ENCODE measurements at regions not wholly inside any gene's neighbourhood (a gene's known extent, or its start where the extent isn't known, plus 50 kb on each side); places are given as distances from the start of the nearest gene placed in this dataset.

DNA sequence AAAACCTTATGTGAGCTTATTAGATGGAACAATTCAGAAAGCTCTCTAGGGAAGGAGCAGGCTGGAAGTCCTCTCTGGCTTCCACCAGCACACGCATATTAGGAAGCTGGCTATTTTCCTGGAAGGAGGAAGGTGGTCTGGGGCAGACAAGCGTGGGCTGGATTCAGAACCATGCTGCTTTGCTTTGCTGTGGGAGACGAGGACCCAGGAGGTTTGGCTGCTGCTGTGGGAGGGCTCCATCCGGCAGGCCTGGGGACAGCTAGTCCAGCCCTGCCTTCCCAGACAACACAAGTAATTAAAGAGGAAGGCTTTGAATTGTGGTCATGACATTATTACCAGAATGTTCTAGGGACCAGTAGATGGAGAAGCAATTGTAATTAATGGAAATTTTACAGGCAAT, 238.8 kb upstream of the MYT1L start:
- in situ Hi-C loops (cut with HindIII; ENCODE audit: low sequenced_read_pairs): no loop called here
- TF ChIP-seq, protein P1, sequence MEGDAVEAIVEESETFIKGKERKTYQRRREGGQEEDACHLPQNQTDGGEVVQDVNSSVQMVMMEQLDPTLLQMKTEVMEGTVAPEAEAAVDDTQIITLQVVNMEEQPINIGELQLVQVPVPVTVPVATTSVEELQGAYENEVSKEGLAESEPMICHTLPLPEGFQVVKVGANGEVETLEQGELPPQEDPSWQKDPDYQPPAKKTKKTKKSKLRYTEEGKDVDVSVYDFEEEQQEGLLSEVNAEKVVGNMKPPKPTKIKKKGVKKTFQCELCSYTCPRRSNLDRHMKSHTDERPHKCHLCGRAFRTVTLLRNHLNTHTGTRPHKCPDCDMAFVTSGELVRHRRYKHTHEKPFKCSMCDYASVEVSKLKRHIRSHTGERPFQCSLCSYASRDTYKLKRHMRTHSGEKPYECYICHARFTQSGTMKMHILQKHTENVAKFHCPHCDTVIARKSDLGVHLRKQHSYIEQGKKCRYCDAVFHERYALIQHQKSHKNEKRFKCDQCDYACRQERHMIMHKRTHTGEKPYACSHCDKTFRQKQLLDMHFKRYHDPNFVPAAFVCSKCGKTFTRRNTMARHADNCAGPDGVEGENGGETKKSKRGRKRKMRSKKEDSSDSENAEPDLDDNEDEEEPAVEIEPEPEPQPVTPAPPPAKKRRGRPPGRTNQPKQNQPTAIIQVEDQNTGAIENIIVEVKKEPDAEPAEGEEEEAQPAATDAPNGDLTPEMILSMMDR (IDR thresholded peaks at IDR 0.05; ENCODE audit: low read depth, low read length, missing control alignments): no peak
- H3K4me3 ChIP-seq (ENCODE audit: low read depth, low read length): no peak overlapping the region
- DNase-seq (ENCODE audit: low read depth): no peak

DNA sequence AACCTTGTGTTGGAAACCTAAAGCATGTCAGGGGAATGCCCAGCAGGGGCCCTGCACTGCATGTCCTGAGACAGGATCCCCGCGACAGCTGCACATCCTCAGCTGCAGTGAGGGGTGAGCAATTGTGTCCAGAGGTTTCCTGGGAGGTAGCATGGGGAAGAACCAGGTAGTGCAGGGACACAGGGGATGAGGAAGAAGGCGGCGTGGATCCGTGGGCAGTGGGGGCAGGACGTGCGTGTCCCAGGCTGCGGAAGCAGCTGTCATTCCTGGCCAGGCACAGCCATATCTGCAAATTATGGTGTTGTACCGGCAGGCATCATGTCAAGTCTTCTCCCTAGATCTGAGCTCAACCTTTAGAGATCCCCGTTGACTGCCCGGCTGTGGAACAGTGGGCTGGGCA, 238.2 kb upstream of the MYT1L start:
- in situ Hi-C loops (cut with HindIII; ENCODE audit: low sequenced_read_pairs): no loop called here
- DNase-seq (ENCODE audit: low read depth): no peak
- TF ChIP-seq, protein P1 (IDR thresholded peaks at IDR 0.05; ENCODE audit: low read depth, low read length, missing control alignments): no peak
- H3K4me3 ChIP-seq (ENCODE audit: low read depth, low read length): no peak overlapping the region

DNA sequence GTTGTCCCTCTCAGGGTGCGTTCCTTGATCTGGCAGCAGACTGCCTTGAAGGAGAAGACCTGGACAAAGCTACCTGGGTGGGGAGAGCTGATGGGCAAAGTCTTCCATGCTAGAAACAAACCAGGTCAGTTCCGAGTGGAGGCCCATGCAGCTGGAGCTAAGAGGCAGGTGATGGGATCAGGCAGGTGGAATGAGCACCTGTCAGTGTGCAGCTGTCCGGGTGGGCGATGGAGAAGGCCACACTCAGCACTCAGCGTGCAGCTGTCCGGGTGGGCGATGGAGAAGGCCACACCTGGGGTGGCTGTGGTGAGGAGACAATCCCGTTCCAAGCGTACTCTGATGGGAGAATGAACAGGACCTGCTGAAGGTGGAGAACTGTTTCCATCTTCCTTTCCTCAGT, 237.3 kb upstream of the MYT1L start:
- TF ChIP-seq, protein P1 (IDR thresholded peaks at IDR 0.05; ENCODE audit: low read depth, low read length, missing control alignments): no peak
- in situ Hi-C loops (cut with HindIII; ENCODE audit: low sequenced_read_pairs): no loop called here

DNA sequence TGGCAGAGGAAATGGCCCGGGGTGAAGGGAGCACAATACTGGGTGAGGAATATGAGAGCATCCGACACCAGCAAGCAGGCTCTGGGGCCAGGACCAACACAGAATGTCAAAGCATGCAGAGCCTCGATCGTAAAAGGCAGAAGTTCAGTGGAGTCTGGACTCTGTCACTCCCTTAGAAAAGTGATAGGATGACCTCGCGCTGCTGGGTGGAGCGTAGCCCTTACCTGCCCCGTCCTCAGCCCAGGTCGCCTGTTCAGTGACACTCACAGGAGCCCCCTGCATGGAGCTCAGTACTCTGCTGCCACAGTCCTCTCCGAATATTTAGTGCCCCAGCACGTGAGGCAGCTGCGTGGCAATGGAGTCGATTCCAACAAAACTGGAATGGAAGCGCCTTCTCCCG, 236.7 kb upstream of the MYT1L start:
- no peak overlapping the region for H3K4me3 ChIP-seq (ENCODE audit: low read depth, low read length)
- no peak for DNase-seq (ENCODE audit: low read depth)
- TF ChIP-seq, protein P1 (IDR thresholded peaks at IDR 0.05; ENCODE audit: low read depth, low read length, missing control alignments): no peak
- in situ Hi-C loops (cut with HindIII; ENCODE audit: low sequenced_read_pairs): no loop called here

More for the DNA sequence above, 237.3 kb upstream of the MYT1L start:
- H3K4me3 ChIP-seq (ENCODE audit: low read depth, low read length): no peak overlapping the region
- DNase-seq (ENCODE audit: low read depth): no peak

DNA sequence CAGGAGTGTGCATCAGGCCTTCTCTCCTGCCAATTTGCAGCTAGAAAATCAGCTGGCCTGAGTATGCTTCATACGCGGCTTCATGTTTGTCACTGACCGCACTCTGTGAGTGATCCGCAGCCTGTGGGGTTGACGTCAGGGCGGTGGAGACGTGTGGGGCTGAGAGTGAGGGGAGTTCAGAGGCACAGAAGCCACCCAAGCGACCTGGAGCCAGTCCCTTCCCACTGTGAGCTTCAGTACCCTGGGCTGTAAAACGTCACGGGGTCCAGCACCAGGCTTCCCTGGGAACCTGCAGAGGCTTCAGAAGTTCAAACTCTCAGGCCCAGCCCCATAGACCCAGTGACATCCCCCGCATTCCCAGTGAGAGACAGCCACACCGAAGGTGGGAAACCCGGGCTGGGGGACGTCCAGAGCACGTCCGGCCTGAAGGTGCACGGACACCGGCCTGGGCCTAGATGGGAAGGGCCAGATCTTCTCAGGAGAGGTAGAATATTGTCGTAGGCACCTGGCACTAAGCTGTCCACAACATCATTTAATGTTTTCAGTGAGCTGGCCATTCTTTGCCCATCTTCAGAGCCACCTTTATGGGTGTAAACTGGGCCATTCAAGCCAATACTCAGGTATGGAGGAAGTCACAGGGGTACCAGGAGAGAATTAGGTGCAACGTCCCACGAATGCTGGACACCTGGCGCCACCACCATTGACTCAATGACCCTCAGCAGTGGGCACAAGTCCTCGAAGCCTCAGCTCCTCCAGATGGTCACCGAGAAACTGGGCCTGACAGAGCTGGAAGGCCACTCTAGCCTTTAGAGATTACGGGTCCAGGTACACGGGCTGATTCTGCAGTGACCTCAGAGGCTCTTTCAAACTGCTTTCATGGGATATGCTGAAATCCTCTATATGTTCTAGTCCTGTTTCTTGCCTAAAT, 235.6 kb upstream of the MYT1L start:
- DNase-seq (ENCODE audit: low read depth): no peak
- in situ Hi-C loops (cut with HindIII; ENCODE audit: low sequenced_read_pairs): no loop called here
- TF ChIP-seq, protein P1 (IDR thresholded peaks at IDR 0.05; ENCODE audit: low read depth, low read length, missing control alignments): no peak

DNA sequence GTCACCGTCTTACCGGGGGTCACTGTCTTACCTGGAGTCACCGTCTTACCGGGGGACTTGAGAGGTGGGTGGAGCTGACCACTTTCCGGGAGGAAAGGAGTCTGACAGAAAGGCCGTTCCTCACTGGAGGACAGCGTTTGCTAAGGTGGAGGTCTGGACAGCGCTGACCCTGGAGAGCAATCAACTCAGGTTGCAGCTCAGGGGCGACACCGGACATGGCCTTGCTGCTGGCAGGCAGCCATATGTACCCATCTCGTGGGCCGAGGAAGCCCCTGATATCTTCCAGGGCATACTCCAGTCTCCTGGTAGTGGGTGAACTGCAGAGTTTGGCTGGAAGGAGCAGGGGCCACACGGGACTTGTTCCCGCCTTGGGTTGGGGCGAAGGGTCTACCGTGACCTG, 234.6 kb upstream of the MYT1L start:
- DNase-seq (ENCODE audit: low read depth): no peak
- TF ChIP-seq, protein P1 (IDR thresholded peaks at IDR 0.05; ENCODE audit: low read depth, low read length, missing control alignments): no peak
- in situ Hi-C loops (cut with HindIII; ENCODE audit: low sequenced_read_pairs): no loop called here
- H3K4me3 ChIP-seq (ENCODE audit: low read depth, low read length): no peak overlapping the region

More for the DNA sequence above, 235.6 kb upstream of the MYT1L start:
- no peak overlapping the region for H3K4me3 ChIP-seq (ENCODE audit: low read depth, low read length)

All from astrocyte of the cerebellum (primary cell).